T follicular helper cell (primary cell): ENCODE measurements at regions not wholly inside any gene's neighbourhood (a gene's known extent, or its start where the extent isn't known, plus 50 kb on each side); places are given as distances from the start of the nearest gene placed in this dataset.
"Not testable (repeated sequence)": the region's sequence is repeated elsewhere in the genome, so short reads cannot be mapped to it uniquely, and the experiment has no call there.

Experiments used
- DNase-seq: peaks from one replicate; pipeline ENCODE4 v3.0.0-alpha.2; 2020; ENCODE audit warnings: low read depth

DNA sequence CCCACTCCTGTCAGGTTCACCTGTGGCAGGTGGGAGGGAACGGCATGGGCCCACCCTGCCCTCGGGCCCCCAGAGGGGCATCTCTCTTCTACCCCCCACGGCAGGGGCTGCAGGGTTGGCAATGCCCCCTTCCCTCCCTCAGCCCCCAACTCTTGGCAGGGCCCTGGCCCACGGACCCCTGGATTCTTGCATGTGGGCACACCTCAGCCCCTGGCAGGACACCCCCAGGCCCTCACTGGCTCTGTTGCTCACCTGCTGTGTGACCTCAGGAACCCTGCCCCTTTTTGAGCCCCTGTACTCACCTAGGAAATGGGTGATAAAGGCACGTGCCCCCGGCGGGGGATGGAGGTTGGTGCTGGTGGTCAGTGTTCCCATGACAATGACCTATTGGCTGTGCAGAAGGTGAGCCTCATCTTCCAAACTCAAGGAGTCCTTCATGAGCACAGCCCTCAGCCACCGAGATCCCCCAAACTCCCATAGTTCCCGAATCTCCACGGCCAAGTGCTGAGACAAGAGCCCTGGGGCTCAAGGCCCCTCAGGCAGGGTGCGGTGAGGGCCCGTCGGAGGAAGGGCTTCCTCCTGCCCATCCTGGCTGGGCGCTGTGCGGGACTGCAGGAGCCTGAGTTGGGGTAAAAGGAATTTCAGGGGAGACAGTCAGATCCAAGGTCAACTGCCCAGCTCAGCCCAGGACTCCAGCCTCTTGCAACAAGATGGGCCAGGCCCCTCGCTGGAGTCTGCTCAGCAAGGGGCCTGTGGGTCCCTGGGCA, 198.2 kb downstream of the IGLL1 start:
- no peak for DNase-seq

DNA sequence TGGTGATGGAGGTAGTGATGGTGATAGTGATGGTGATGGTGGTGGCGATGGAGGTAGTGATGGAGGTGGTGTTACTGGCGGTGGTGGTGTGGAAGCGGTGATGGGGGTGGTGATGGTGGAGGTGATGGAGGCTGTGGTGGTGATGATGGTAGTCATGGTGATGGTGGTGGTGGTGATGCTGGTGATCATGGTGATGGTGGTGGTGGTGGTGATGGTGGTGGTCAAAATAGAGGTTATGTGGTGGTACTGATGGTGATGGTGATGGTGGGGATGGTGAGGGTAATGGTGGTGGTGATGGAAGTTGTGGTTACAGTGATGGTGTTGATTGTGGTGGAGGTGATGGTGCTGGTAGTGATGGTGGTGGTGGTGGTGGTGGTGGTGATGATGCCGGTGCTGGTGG, 199.2 kb downstream of the IGLL1 start:
- no peak for DNase-seq

DNA sequence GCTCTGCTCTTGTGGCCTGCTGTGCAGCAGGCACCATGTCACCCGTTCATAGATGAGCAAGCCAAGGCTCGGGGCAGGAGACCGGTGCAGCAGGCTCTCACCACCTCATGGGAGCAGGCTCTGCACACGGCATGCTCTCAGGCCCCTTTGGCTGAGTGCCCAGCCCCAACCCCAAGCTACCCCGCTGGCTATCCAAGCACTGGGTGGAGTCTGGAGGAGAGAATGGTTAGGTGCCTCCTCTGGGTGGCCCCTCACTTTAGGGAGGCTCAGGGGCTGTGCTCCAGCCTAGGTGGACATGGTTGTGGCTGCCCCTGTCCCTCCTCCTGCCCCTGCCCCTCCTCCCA, 199.9 kb downstream of the IGLL1 start:
- DNase-seq: no peak

DNA sequence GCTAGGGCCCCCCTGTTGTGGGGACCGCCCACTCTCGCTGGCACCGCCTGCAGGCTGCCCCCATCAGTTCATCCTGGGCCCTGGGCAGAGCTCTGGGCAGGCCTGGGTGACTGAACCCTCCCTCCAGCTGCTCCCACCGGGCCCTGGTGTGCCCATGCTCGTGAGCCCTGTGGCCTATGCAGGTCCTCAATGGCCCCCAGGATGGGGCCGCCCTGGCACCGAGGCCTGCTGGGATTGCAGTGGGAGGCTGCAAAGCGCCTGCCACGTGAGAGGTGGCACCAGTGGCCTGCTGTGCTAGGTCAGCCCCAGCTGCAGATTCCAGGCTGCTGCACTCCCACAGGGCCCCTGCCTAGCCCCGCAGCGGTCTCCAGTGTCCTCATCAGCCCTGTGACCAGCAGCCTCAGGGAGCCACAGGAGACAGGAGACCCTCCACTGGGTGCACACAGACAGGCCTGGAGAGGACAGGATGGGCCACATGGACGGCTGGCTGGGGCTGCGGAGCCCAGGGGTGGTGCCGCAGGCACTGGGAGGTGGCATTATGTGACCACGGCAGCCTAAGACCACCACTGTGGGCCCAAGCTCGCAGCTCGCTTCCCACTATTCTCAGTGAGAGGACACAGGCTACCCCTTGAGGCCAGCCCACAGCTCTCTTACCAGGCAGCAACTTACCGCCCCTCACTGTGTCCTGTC, 199.4 kb downstream of the BCR start:
- not testable (repeated sequence) for DNase-seq

DNA sequence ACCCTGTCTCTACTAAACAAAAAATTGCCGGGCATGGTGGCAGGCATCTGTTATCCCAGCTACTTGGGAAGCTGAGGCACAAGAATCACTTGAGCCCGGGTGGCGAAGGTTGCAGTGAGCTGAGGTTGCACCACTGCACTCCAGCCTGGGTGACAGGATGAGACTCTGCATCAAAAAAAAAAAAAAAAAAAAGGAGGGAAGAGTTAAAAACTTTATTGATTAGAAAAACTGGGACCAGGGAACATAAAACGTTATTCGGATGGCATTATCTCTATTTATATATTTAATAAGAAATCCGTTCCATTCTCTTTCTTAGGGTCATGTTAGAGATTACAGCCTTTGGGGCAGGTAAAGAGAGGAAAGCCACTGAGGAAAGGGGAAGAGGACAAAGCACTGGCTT, 197.5 kb downstream of the BCR start:
- DNase-seq: no peak

DNA sequence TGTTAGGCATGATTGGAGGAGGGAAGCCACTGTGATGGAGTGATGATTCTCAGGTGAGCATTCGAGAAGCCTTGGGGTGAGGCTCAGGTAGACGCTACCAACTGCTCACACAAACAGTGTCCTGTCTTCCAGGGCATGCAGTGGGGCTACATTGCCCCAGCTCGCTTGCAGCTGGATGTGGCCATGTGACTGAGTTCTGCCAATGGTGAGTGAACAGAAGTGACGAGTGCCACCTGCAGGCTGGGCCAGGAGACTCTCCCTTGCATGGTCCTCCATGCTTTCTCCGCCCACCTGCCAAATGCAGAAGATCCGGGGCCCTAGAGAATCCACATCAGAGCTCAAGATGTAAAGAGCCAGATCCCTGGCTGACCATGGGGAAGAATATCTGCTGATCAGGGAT, 195.9 kb downstream of the BCR start:
- DNase-seq: peak; percentile 7

DNA sequence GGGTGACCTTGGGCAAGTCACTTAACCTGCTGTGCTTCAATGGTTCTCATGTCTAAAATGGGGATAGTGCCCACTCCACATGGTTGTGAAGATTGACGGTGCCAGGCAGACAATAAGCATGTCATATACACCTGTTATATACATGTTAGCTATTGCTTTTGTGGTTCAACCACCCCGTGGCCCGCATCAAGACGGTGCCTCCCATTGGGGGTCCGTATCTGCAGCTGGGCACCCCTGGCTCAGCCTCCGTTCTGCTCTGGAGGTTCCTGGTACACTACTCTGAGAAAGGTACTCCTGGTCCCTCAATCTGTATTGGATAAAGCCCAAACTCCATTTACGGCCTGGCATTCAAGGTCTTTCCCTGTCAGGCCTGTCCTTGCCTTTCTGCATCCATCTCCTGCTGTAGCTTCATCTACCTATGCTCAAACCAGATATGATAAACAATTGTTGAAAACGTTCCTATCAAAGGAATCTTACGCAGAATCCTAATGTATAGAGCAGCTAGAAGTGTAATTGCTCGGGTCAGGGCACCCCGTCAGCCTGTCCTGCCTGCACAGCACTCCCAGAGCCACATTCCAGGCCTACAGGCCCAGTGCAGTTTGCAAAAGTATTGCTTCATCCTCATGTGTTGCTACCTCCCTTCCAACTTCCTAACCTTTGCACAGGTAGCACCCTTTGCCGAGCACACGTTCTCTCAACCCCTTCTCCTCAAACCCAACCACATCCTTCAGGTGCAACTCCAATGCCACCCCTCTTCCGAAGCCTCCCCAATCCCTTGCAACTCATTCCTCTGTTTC, 194.9 kb downstream of the BCR start:
- DNase-seq: no peak

DNA sequence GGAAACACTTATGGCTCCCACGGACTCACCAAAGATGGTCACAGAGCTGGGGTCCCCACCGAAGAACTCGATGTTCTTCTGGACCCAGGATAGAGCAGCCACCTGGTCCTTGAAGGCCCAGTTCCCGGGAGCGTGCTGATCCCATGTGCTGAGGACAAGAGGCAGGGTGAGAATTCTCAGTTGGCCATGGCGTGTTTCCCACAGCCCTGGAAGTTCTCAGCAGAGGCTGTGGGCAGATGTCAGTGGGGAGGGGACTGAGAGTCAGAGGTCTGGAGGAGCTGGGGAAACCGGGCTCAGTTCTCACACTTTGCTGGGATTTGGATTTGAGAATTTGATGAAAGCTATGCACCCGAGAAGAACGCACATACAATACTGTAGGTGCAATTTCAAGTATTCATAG, 193.3 kb downstream of the BCR start:
- DNase-seq: no peak

DNA sequence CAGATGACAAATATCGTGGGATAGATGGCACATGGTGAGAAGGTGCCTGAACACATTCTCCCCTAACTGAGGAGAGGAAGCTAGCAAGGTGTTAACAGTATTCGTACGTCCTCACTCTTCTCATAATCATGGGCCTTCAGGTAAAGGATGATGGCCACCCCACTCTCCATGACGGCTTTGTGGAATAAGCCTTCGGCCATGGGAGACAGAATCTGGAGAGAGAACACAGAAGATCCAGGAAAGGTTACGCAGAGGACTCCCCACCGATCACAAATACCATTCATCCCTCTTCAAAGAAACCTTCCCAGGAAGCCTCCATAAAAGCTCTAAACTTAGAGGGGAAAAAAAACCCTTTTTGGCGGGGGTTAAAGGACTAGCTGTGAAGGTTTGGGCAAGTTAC, 189.9 kb downstream of the BCR start:
- DNase-seq: no peak

DNA sequence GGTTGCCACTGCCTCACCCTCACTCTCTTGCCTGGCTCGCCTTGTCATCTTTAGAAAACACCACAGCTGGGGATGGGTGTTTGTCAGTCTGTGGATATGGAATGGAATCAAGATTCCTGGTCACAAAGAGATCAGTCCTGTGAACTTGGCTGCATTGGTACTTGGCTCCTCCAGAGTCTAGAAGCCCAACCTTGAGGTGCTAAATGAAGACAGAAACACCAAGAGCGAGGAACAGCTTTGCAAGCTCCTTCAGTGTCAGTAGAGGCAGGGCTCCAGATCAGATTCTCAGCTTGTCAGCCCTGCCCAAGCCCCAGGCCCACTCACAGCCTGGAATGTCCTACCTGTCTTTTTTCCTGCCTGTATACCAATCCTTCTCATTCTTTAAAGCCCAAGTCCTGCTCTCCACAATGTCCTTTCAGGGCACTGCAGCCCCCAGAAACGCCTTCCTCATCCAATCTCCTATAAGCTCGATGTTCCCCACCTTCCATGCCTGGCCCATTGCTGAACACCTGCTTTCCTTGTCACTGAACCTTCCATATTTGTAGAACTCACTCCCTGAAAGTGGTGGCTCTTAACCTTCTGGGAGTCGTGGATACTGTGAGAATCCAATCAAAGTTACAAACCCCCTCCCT, 188.9 kb downstream of the BCR start:
- no peak for DNase-seq
